GM12892 (cell line): ENCODE measurements at regions not wholly inside any gene's neighbourhood (a gene's known extent, or its start where the extent isn't known, plus 50 kb on each side); places are given as distances from the start of the nearest gene placed in this dataset.

Experiments
- POLR2AphosphoS5 ChIP-seq: IDR thresholded peaks from 2 replicates; pipeline ENCODE4 v1.6.1; 2011; ENCODE audit warnings: low read depth, low read length, control low read depth
- TAF1 ChIP-seq: IDR thresholded peaks from 2 replicates; pipeline ENCODE4 v1.6.1; 2011; ENCODE audit warnings: low read depth, mild to moderate bottlenecking, control low read depth, low read length, borderline replicate concordance

- TF ChIP-seq POLR2AphosphoS5, result no peak
- no peak for TF ChIP-seq TAF1
Observed at GRCh38 chr14:53646925-53647324, 309.7 kb downstream of the BMP4 start.
